DMS 273 (cell line): ENCODE measurements at regions not wholly inside any gene's neighbourhood (a gene's known extent, or its start where the extent isn't known, plus 50 kb on each side); places are given as distances from the start of the nearest gene placed in this dataset.
A peak's percentile ranks its signal among the peaks of the same experiment; 100 is the strongest.

Experiments
- DNase-seq: peaks from one replicate; lab custom pipeline; 2025; ENCODE audit not compliant: unreplicated experiment; lab: John Stamatoyannopoulos, UW

DNA sequence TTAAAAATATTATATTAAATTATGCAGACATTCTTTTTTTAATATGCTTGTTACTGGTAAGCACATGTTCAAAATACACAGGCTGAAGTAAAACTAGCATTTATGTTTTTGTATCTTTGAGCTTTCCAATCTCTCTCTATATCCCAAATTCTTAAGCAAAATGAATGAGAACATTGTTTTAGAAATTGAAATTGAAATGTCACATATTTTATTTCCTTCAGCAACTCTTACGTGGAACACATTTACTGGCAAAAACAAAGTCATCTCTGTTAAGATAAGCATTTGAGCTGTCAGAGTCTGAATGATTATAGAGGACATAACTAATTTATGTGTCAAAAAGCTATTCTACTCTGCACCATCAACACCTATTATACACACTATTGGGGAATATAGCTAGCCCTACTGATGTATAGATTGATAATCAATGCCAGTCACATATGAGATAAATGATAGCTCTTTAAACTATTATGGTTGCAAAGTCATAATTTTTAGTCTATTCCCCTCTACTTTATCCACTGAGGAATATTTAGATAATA lies 535.4 kb upstream of the BCHE start:
- no peak for DNase-seq

DNA sequence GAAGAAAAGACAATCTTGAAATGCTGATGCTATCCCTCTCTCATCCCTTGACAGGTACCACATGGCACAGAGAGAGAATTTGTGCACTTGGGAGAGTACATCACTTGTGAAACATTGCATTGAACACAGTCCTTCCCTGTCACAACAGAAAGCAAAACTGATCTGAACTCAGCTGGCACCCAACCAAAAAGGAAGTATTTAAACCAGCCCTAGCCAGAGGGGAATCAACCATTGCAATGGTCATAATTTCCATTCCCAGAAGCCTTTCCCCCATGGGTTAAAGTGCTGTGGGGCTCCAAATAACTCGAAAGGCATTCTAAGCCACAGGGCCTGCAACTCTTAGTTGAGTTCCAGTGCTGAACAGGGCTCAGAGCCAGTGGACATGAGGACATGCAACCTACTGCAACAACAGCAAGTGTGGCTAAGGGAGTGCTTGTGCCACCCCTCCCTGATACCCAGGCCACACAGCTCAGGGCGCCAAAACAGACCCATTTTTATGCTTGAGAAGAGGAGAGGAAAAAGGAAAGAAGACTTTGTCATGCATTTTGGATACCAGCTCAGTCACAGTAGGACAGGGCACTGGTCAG lies 530.8 kb upstream of the BCHE start:
- peak; percentile 10 for DNase-seq

DNA sequence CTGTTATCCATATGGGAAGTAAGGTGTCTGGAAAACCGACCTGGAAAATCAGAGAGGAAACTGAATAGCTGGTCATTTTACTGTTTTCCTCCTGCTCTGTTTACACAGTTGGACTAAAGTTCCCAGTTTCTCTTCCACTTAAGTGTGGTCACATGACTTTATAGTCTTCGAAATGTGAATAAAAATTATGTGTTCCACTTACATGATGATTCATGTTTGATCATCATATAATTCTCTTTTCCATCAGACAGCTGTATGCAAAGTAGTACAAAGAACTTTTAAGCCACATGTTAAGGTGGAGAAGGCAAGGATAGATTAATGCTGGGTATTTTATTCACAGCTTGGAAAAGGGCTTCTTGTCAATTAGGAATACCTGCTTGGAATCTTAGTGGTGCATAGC lies 525.5 kb upstream of the BCHE start:
- DNase-seq: no peak

DNA sequence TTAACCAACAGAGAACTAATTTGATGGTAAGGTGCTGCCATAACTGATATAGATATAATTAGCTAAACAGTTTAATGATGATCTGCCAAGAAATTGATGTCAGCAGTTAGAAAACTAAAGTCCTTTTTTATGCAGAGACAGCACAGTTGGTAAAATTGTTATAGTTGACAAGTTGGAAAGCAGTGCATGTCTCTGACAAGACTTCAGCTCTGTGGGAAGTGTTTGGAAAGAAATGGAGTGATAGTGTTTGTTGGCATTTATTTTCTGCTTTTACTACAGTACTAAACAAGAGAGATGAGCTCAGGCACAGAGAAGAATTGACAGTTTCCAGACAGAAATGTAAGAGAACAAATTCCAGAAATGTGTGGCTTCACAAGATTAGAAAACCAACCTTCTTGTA lies 523.5 kb upstream of the BCHE start:
- no peak for DNase-seq

DNA sequence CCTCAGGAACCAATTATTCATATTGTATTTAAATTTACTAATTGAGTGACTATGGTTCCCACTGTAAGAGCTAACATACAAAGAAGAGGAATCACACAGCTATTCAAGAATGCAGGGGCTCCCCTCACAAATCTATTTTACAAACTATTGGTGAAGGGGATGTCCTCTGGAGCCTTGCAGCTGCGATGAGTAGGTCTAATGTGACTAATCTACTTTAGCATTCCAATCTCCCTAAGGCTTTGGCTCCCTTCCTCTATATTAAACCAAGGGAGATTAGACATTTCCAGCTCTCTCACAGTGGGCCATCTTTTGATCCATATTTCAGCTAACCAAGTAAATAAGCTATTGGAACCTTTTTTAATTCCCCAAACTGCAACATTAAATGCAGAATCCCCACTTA lies 514.2 kb upstream of the BCHE start:
- no peak for DNase-seq

DNA sequence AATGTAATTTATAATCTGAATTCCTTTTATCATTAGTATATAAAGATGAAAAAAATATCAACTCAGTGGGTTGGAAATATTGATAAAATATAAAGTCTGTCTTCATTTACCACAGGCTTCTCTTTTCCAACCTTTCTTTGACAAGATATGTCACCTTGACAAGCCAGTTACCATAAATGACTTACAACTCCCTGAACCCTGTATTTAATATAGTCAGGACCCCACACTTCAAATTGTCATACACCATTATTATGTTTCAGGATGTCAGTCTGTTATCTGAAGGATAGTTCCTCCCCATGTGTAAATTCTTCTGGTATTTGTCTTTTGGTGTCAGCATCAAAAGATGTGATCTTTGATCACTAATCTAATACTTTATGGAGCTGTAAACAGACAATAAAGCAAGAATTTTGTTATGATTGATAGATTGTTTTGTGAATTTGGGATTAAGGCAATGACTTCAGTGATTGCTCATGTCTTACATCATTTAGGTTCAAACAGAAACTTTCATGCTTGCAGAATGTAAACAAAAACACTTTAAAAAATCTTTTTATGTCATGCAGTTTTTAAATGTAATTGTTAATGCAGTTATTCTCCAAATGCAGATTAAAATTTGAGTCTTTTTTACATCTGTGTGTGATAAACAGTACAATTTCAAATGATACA lies 503.5 kb upstream of the BCHE start:
- no peak for DNase-seq

GRCh38 chr3:166324401-166324800 lies 487.2 kb upstream of the BCHE start:
- no peak for DNase-seq

- DNase-seq: no peak
Measured at GRCh38 chr3:166322391-166322790, 485.2 kb upstream of the BCHE start.

DNA sequence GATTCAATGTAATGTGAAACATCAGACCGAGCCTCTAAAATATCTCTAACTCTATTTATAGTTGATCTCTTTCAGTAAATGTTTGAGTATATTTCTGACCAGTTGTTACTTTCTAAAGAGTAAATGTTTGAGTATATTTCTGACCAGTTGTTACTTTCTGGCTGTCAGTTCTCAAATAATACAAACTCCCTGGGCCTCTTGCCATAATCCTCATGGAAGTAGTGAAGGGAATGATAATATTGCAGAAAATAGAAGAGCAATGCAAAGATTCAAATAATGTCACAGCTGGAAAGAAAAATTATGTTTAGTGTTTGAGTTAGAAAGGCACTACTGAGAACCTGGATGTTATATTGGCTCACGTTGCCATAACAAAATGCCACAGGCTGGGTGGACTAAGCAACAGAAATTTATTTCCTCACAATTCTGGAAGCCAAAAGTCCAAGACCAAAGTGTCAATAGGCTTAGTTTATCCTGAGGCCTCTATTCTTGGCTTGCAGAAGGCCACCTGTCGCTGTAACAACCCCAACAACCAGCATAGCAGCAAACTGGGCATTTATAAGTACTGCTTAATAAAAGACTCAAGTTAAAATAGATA lies 470.6 kb upstream of the BCHE start:
- no peak for DNase-seq

DNA sequence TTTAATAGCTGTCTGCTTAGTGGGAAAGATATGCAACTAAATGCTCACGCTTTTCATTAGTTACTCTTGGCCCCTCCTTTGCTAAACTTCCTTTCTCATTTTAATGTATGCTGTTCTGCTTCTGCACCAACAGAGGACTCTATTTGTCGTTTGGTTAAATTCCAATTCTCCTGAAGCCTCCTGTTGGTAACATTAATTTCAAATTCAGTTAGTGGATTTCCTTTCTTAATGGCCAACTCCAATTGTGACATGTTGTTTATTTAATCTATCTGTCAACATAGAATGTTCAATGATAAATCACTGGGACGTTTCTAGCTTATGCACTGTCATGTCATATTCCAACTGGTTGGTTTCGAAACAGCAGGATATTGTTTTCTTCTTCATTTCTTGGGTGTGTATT lies 467.4 kb upstream of the BCHE start:
- no peak for DNase-seq

DNA sequence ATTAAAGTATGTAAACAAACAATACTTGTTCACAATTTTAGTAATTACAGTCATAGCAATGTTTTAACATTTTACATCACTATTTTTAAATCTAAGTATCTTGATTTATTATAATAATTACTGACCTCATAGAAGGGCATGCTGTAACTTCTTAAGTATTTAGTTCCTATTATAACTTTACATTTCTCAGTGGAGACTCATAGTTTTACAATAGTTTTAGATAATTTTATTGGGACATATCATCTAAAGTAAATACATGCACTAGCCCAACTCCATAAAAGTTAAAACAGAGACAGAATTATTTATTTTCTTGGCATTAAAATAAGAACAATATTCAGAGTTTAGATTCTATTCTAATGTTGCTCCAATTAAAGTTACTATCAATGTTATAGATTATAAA lies 466.5 kb upstream of the BCHE start:
- DNase-seq: no peak

- DNase-seq: no peak
Measured at GRCh38 chr3:166302331-166302730, 465.1 kb upstream of the BCHE start.

GRCh38 chr3:166296179-166296783 lies 459.1 kb upstream of the BCHE start:
- DNase-seq: no peak

DNA sequence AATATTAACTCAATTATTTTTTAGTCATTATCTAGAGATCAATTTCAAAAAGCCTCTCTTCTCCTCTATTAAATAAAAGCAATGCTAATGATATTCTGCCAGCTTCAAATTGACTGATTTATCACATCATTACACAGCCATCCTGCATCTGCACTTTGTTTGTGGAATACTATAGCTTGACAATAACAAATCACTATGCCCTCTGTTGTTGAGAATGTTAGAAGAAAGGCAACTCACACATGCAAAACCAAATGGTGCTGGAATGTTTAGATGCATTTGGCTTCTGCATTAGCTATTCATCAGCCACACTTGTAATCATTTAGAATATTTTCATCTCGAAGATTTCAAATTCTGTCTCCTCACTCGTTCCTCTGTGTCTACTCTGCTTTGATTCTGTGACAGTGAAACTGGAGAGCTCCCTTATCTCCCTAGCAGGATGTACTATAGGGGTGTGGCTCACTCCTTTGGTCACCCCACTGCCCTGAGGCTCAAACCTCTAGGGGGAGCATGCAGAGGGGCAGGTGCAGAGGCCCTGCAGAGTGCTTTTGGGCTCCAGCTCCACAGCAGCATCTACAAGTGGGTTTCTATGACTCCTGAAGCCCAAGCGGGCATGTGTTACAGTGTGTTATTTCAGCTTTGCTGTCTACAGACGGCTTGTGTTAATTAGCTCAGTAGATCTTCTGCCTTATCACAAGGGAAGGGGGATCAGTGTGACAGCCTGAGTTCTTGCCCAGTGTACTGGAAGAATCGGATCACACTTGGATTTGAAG lies 454.1 kb upstream of the BCHE start:
- DNase-seq: no peak

GRCh38 chr3:166285001-166285400 lies 447.8 kb upstream of the BCHE start:
- DNase-seq: no peak

DNA sequence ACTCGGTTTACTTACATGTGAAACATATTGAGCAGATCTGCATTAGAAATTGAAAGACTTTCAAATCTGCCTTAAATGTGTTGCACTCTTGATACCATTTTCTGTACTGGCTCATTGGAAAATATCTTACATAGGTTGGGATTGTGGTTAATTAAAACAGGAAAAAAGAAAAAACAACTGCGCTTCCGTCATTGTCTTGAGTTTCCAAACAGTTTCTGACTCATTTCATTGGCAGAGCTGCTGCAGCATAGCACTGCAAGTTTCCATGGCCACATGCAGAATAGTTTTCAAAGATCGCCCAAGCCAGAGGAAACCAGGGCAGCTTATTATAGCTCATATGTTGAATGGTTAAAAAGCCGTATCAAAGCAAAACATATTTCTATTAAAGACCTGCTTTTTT lies 446.6 kb upstream of the BCHE start:
- DNase-seq: peak; percentile 27

DNA sequence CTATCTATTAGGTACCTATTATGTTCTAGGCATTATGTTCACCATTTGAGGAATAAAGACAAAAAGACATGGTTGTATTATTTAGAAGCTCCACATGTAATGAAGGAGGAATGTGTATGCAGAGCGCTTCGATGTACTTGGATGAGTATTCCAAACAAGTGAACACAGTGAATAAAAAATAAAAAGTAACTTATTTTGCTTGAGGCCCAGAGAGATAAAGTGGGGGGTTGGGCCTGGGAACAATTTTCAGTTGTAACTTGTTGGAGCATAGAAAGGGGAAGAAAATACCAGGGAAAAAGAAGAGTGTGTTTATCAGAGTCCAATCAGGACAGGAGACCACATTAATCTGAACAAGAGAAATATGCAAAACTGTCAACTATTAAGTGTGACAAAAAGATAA lies 445.7 kb upstream of the BCHE start:
- no peak for DNase-seq

GRCh38 chr3:166279636-166280035 lies 442.4 kb upstream of the BCHE start:
- no peak for DNase-seq

- no peak for DNase-seq
Measured at GRCh38 chr3:166275024-166275390, 437.8 kb upstream of the BCHE start.

GRCh38 chr3:166274351-166275023 lies 437.3 kb upstream of the BCHE start:
- DNase-seq: no peak

DNA sequence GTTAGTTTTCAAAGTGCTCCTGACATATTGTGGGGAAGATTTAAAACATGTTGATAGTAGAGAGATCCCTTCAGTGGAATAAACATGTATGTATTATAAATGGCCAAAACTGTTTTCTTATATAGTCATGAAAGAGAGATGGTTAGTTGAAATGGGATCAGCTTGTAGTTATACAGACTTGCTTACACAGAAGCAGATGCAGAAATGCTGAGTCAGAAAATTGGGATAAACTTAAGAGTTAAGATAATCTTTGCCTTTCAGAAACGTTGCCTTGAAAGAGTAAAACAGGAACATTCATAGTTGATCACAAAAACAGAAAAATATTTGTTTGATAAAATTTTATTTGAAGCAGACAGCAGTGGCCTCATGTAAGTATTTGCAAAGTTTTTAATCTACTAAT lies 433.2 kb upstream of the BCHE start:
- no peak for DNase-seq
